Spleen (tissue), 7 donors: ENCODE measurements at regions not wholly inside any gene's neighbourhood (a gene's known extent, or its start where the extent isn't known, plus 50 kb on each side); places are given as distances from the start of the nearest gene placed in this dataset.

Source experiments
- POLR2A ChIP-seq, 3 donors: fragments of 450-650 bp; IDR thresholded peaks; one replicate each; pipeline ENCODE4 v1.5.1; 2017; ENCODE audit warnings: antibody characterized with exemption in 3 of 3, mild to moderate bottlenecking in 1 of 3
- POLR2AphosphoS5 ChIP-seq, 3 donors: sonication (generic); formaldehyde crosslinking; IDR thresholded peaks; one replicate each; pipeline ENCODE4 v1.5.1; 2017; ENCODE audit warnings: antibody characterized with exemption in 3 of 3
- TF ChIP-seq, protein P1 (sequence below), 11 experiments: fragments of 200-600 bp in 7 of 11; fragments of 450-650 bp in 4 of 11; sonication (generic) in 4 of 11; IDR thresholded peaks in 8 of 11; conservative IDR thresholded peaks in 3 of 11; 1 replicate in 7 of 11; 2 replicates in 4 of 11; pipeline versions ENCODE4 v1.4.0 to v1.8.0; 2016 to 2021; ENCODE audit warnings: antibody characterized with exemption in 11 of 11, inconsistent platforms in 4 of 11, mild to moderate bottlenecking in 1 of 11
- donor health status: DM: no; HTN: no; CAD: no; lungs with moderate emphysema.
- donor health status: DM: no; HTN: no; CAD: no.
- donor health status: DM: no; HTN: no; CAD: no.

DNA sequence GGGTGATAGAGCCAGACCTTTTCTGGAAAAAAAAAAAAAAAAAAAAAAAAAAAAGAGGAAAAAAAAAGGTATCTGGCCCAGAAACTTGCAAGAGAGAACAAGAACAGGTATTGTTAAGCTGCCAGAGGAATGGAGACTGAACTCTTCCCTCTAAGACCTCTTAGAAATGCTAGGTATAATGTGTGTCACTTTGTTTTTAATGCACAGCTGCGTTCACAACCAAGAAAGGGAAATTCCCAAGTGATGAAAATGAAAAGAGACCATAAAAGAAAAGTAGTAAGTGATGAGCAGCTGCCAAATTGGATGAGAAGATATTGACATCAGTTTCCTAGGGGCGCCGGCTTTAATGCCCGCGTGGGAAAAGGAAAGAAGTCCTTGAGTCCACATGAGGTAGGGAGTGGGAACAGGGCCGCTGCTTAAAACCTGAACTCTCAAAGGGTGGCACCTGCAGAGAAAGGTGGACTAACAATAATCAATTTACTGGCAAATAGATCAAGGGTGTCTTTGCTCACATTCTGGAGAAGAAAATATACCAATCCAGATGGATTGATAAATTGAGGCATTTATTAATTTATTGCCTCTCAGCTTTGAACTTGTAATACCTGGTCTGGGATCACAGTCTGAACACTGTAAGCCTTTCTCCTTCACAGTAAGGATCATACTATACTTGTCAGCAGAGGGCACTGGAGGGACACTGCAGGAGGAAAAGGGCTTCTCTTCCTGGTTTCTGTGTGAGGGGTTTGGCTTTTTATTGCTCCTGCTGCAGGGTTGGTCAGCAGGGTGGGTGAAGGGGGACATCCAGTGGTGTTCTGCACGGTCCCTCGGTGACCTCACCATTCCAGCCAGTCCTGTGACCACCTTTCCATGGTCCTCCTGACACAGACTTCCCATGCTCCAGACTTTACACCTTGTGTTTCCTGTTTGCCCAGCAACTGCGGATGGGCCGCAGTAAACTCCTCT lies 131.6 kb downstream of the AQP9 start:
- TF ChIP-seq, protein P1, sequence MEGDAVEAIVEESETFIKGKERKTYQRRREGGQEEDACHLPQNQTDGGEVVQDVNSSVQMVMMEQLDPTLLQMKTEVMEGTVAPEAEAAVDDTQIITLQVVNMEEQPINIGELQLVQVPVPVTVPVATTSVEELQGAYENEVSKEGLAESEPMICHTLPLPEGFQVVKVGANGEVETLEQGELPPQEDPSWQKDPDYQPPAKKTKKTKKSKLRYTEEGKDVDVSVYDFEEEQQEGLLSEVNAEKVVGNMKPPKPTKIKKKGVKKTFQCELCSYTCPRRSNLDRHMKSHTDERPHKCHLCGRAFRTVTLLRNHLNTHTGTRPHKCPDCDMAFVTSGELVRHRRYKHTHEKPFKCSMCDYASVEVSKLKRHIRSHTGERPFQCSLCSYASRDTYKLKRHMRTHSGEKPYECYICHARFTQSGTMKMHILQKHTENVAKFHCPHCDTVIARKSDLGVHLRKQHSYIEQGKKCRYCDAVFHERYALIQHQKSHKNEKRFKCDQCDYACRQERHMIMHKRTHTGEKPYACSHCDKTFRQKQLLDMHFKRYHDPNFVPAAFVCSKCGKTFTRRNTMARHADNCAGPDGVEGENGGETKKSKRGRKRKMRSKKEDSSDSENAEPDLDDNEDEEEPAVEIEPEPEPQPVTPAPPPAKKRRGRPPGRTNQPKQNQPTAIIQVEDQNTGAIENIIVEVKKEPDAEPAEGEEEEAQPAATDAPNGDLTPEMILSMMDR (IDR thresholded peaks at IDR 0.05 in 8 of 11, conservative IDR thresholded peaks at IDR 0.05 in 3 of 11): peak in 9 of 11 experiments; percentile 28 to 74 (median 52)
- no peak for TF ChIP-seq POLR2AphosphoS5 (IDR thresholded peaks at IDR 0.05)
- no peak for TF ChIP-seq POLR2A (IDR thresholded peaks at IDR 0.05)
